PC-9 (cell line): ENCODE measurements at regions not wholly inside any gene's neighbourhood (a gene's known extent, or its start where the extent isn't known, plus 50 kb on each side); places are given as distances from the start of the nearest gene placed in this dataset.

Experiments used
- BruUV-seq: library from RNA; stranded (reverse); fragments of 400-500 nt; replicated peaks from 2 replicates; lab custom pipeline; 2021; lab: Mats Ljungman, UMichigan
- CTCF ChIA-PET: fragments of 300-600 bp; sonication (Branson Sonifier 250); formaldehyde crosslinking; loops from one replicate; lab custom pipeline; 2022; ENCODE audit warnings: antibody characterized with exemption; lab: Charles Lee
- POLR2A ChIA-PET: fragments of 300-600 bp; sonication (Branson Sonifier 250); formaldehyde crosslinking; loops from one replicate; lab custom pipeline; 2022; ENCODE audit warnings: antibody characterized with exemption; ENCODE audit not compliant: unreplicated experiment; lab: Charles Lee
- DNase-seq, 2 experiments: peaks; one replicate each; pipeline versions ENCODE4 v3.0.0 to v3.0.0-alpha.2; 2015 to 2022; ENCODE audit warnings: mixed read lengths in 1 of 2
- H2AFZ ChIP-seq: fragments of 200-600 bp; sonication (generic); 2 replicates; pipeline ENCODE4 v1.8.1; 2017; ENCODE audit warnings: antibody characterized with exemption
- H3F3A ChIP-seq: fragments of 200-600 bp; sonication (generic); 2 replicates; pipeline ENCODE4 v1.8.1; 2017; ENCODE audit warnings: antibody characterized with exemption, mild to moderate bottlenecking, low read depth; ENCODE audit not compliant: insufficient read depth
- H3K27ac ChIP-seq: fragments of 200-600 bp; sonication (generic); 2 replicates; pipeline ENCODE4 v1.6.1; 2016; ENCODE audit warnings: mixed run types
- H3K27me3 ChIP-seq: fragments of 200-600 bp; sonication (generic); 2 replicates; pipeline ENCODE4 v1.6.1; 2016; ENCODE audit warnings: low read depth, mixed run types; ENCODE audit not compliant: insufficient read depth
- H3K36me3 ChIP-seq: fragments of 200-600 bp; sonication (generic); 2 replicates; pipeline ENCODE4 v1.6.1; 2016; ENCODE audit warnings: low read depth, mixed run types
- H3K4me1 ChIP-seq: fragments of 200-600 bp; sonication (generic); replicated peaks from 2 replicates; pipeline ENCODE4 v1.6.1; 2016; ENCODE audit warnings: mixed run types; ENCODE audit not compliant: insufficient read depth
- H3K4me2 ChIP-seq: fragments of 200-600 bp; sonication (generic); 2 replicates; pipeline ENCODE4 v1.6.1; 2017; ENCODE audit warnings: mixed run types
- H3K4me3 ChIP-seq: fragments of 200-600 bp; sonication (generic); 2 replicates; pipeline ENCODE4 v1.6.1; 2016; ENCODE audit warnings: mixed run types
- H3K79me2 ChIP-seq: fragments of 200-600 bp; sonication (generic); 2 replicates; pipeline ENCODE4 v1.6.1; 2017; ENCODE audit warnings: low read depth, mixed run types
- H3K9me2 ChIP-seq: fragments of 200-600 bp; sonication (generic); 2 replicates; pipeline ENCODE4 v1.8.1; 2017; ENCODE audit warnings: mild to moderate bottlenecking; ENCODE audit not compliant: insufficient read depth
- H3K9me3 ChIP-seq: fragments of 200-600 bp; sonication (generic); 2 replicates; pipeline ENCODE4 v1.8.1; 2016; ENCODE audit warnings: low read depth; ENCODE audit not compliant: insufficient read depth
- H4K20me1 ChIP-seq: fragments of 200-600 bp; sonication (generic); 2 replicates; pipeline ENCODE4 v1.8.1; 2017; ENCODE audit not compliant: insufficient read depth
- EZH2 ChIP-seq: fragments of 200-600 bp; sonication (generic); IDR thresholded peaks from 2 replicates; pipeline ENCODE4 v1.8.0; 2017; ENCODE audit warnings: antibody characterized with exemption, low read depth
- intact Hi-C: fragments of 100-400 bp; cut with micrococcal nuclease; formaldehyde crosslinking; loops from one replicate; pipeline ENCODE4 v1.10.0; 2022; ENCODE audit not compliant: unreplicated experiment
- TF ChIP-seq, protein P1 (sequence below): fragments of 200-600 bp; sonication (generic); conservative IDR thresholded peaks from 2 replicates; pipeline ENCODE4 v1.6.1; 2017; ENCODE audit warnings: mixed run types, antibody characterized with exemption, mild to moderate bottlenecking, moderate library complexity

DNA sequence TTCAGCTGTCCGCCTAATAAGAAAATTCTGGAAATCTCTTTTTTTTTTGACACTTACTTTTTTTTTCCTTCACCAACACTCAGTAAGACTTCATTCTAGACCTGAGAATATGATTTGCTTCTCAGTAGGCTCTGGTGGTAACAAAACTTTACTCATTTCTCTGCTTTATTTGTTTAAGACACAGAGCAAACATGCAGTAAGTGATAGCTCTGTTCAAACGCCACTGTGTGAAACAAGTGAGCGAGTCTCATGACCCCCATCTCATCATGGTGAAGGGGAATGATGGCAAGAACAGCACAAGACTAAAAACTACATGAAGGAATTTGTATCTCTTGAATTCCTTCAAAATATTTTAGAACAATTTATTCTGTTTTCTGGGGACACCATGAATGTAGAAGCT is 541.6 kb upstream of the POU3F2 start:
- Histone ChIP-seq H3K79me2 (no peaks in the 10 kb centered on the region), H3K4me2 (no peak overlapping the region), H2AFZ (no peak overlapping the region), H3F3A (no peaks in the 10 kb centered on the region), H3K27me3 (no peaks in the 10 kb centered on the region), H3K4me3 (no peak overlapping the region), H4K20me1 (no peaks in the 10 kb centered on the region), H3K9me3 (no peaks in the 10 kb centered on the region), H3K4me1 (no peaks in the 10 kb centered on the region), H3K9me2 (no peaks in the 10 kb centered on the region), H3K36me3 (no peaks in the 10 kb centered on the region), H3K27ac (no peak overlapping the region)
- ChIA-PET POLR2A (no interaction called here), CTCF (no interaction called here)
- intact Hi-C loops, result no loop called here
- no TSS peak for BruUV-seq
- no peak for DNase-seq
- TF ChIP-seq EZH2, result no peak
- TF ChIP-seq, protein P1, sequence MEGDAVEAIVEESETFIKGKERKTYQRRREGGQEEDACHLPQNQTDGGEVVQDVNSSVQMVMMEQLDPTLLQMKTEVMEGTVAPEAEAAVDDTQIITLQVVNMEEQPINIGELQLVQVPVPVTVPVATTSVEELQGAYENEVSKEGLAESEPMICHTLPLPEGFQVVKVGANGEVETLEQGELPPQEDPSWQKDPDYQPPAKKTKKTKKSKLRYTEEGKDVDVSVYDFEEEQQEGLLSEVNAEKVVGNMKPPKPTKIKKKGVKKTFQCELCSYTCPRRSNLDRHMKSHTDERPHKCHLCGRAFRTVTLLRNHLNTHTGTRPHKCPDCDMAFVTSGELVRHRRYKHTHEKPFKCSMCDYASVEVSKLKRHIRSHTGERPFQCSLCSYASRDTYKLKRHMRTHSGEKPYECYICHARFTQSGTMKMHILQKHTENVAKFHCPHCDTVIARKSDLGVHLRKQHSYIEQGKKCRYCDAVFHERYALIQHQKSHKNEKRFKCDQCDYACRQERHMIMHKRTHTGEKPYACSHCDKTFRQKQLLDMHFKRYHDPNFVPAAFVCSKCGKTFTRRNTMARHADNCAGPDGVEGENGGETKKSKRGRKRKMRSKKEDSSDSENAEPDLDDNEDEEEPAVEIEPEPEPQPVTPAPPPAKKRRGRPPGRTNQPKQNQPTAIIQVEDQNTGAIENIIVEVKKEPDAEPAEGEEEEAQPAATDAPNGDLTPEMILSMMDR, result no peak

- H3K4me2 ChIP-seq, result no peak overlapping the region
- BruUV-seq, result no TSS peak
- H4K20me1 ChIP-seq, result no peaks in the 10 kb centered on the region
- H3K4me1 ChIP-seq, result no peaks in the 10 kb centered on the region
- no peaks in the 10 kb centered on the region for H3K9me3 ChIP-seq
- H3K4me3 ChIP-seq, result no peak overlapping the region
- H3K27me3 ChIP-seq, result no peaks in the 10 kb centered on the region
- intact Hi-C loops, result no loop called here
- DNase-seq, result no peak
- no peaks in the 10 kb centered on the region for H3K36me3 ChIP-seq
- no peak overlapping the region for H3K27ac ChIP-seq
- no peak for TF ChIP-seq EZH2
- TF ChIP-seq, protein P1, result no peak
- POLR2A ChIA-PET, result no interaction called here
- H3K9me2 ChIP-seq, result no peaks in the 10 kb centered on the region; the same call in 1 of the 2 replicates
- no peaks in the 10 kb centered on the region for H3K79me2 ChIP-seq
- no peak overlapping the region for H2AFZ ChIP-seq
- CTCF ChIA-PET, result no interaction called here
- H3F3A ChIP-seq, result no peaks in the 10 kb centered on the region
Observed at GRCh38 chr6:98295515-98296175, 538.7 kb upstream of the POU3F2 start.

DNA sequence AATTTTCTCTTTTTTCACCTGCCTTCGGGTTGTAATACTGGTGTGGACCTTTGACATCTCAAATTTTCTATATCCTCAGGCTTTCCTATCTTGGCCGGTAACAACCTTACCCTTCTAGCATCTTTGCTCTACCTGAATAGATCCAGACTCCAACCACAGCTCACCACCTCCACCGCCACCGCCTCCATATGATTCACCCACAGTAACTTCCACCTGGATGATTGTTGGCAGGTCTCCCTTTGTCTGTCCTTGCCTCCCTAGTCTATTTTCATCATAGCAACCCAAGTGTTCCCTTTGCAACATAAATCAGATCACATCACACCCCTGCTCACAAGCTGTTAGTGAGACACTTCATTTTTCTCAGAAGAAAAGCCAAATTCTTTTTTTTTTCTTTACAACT is 525.8 kb upstream of the POU3F2 start:
- intact Hi-C loops, result no loop called here
- H3K4me1 ChIP-seq, result no peaks in the 10 kb centered on the region
- no peaks in the 10 kb centered on the region for H4K20me1 ChIP-seq
- TF ChIP-seq, protein P1, result no peak
- TF ChIP-seq EZH2, result no peak
- no peak overlapping the region for H2AFZ ChIP-seq
- no TSS peak for BruUV-seq
- H3K9me2 ChIP-seq, result no peaks in the 10 kb centered on the region
- H3K27ac ChIP-seq, result no peak overlapping the region
- no peaks in the 10 kb centered on the region for H3K79me2 ChIP-seq
- DNase-seq, result no peak
- ChIA-PET POLR2A (no interaction called here), CTCF (no interaction called here)
- no peak overlapping the region for H3K4me2 ChIP-seq
- no peaks in the 10 kb centered on the region for H3F3A ChIP-seq
- H3K27me3 ChIP-seq, result no peaks in the 10 kb centered on the region
- H3K36me3 ChIP-seq, result no peaks in the 10 kb centered on the region
- no peak overlapping the region for H3K4me3 ChIP-seq
- H3K9me3 ChIP-seq, result no peaks in the 10 kb centered on the region
